ENCODE measurements at regions not wholly inside any gene's neighbourhood (a gene's known extent, or its start where the extent isn't known, plus 50 kb on each side); places are given as distances from the start of the nearest gene placed in this dataset.

- no peak for TF ChIP-seq CTCF (IDR thresholded peaks at IDR 0.05)
- no peak for TF ChIP-seq POLR2A (IDR thresholded peaks at IDR 0.05)
Measured at GRCh38 chr15:69766156-69766555, 313.5 kb downstream of the RPLP1 start.
